Heart left ventricle (tissue), 16 donors: ENCODE measurements at regions not wholly inside any gene's neighbourhood (a gene's known extent, or its start where the extent isn't known, plus 50 kb on each side); places are given as distances from the start of the nearest gene placed in this dataset.

Experiments used
- ATAC-seq, 4 donors: fragments of 200-7000 bp; cut with Tn5 transposase; one replicate each; pipeline ENCODE4 v1.9.1; 2020 to 2022; ENCODE audit warnings: moderate library complexity in 4 of 4, mild to moderate bottlenecking in 3 of 4, moderate number of reproducible peaks in 1 of 4
- DNase-seq, 5 donors: peaks; one replicate each; pipeline ENCODE4 v3.0.0-alpha.2; 2020
- H3K27ac ChIP-seq, 12 donors: fragments of 200-600 bp; sonication (generic) in 4 of 12; one replicate each; pipeline versions ENCODE4 v1.5.0 to v1.8.0; 2016 to 2022; ENCODE audit warnings: mild to moderate bottlenecking in 2 of 12
- H3K27me3 ChIP-seq, 9 donors: fragments of 200-600 bp; sonication (generic) in 2 of 9; one replicate each; pipeline versions ENCODE4 v1.5.1 to v1.8.0; 2016 to 2022; ENCODE audit warnings: mild to moderate bottlenecking in 3 of 9
- H3K36me3 ChIP-seq, 9 donors: fragments of 200-600 bp; sonication (generic) in 2 of 9; one replicate each; pipeline versions ENCODE4 v1.5.0 to v1.8.0; 2018 to 2022; ENCODE audit warnings: mild to moderate bottlenecking in 2 of 9
- H3K4me1 ChIP-seq, 12 donors: fragments of 200-600 bp; sonication (generic) in 4 of 12; one replicate each; pipeline versions ENCODE4 v1.5.0 to v1.8.0; 2016 to 2022; ENCODE audit warnings: mild to moderate bottlenecking in 3 of 12
- H3K4me3 ChIP-seq, 12 donors: fragments of 200-600 bp; sonication (generic) in 4 of 12; one replicate each; pipeline versions ENCODE4 v1.5.0 to v1.8.0; 2017 to 2022; ENCODE audit warnings: mild to moderate bottlenecking in 9 of 12, moderate library complexity in 4 of 12
- H3K9me3 ChIP-seq, 12 donors: fragments of 200-600 bp; sonication (generic) in 4 of 12; one replicate each; pipeline versions ENCODE4 v1.5.0 to v1.8.0; 2016 to 2022; ENCODE audit warnings: mild to moderate bottlenecking in 1 of 12
- POLR2A ChIP-seq, 2 donors: fragments of 450-650 bp; IDR thresholded peaks; one replicate each; pipeline ENCODE4 v1.6.1; 2017; ENCODE audit warnings: antibody characterized with exemption in 2 of 2, mild to moderate bottlenecking in 2 of 2, moderate library complexity in 2 of 2
- WGBS, 4 donors: extraction: QIAGEN DNeasy Blood & Tissue Kit in 2 of 4; methylation state at CpG; one replicate each; pipeline versions ENCODE4 v1.1.5 to v1.1.7; 2013 to 2018; 5-methylcytosine and 5-hydroxymethylcytosine counted together
- intact Hi-C, 10 donors: fragments of 100-400 bp; cut with DNase I; formaldehyde crosslinking; loops; one replicate each; pipeline versions ENCODE4 v1.11.1 to v1.14.2; 2022
- TF ChIP-seq, protein P1 (sequence below), 12 donors: fragments of 200-600 bp; sonication (generic) in 4 of 12; IDR thresholded peaks; one replicate each; pipeline versions ENCODE4 v1.5.0 to v1.8.0; 2018 to 2022; ENCODE audit warnings: antibody characterized with exemption in 12 of 12, mild to moderate bottlenecking in 5 of 12
- donor health status: ischemic (EF 13 %, LVEDD 7.1; RV severe dilation, severe dysfunction).
- donor health status: healthy with polysubstance abuse.
- donor health status: DM: no; HTN: yes; CAD: no.
- donor health status: DM: no; HTN: no; CAD: no.
- donor health status: ischemic (EF 25% LVEDD 6.9; RV normal size, moderate dysfunction).
- donor health status: ischemic (EF 25% LVEDD 5.7; RV mildly dilated, moderate dysfunction).
- donor health status: healthy.
- donor health status: DM: yes; HTN: yes; CAD: no.
- donor health status: ischemic (EF 35%, LVEDD 5.7; RV mildly dilated, moderate dysfunction).
- donor health status: nonischemic (EF 11% LVEDD 7.7; RV severe dilation, severe dysfunction).
- donor health status: DM: yes; HTN: yes; CAD: no.
- donor health status: PGD.
- donor health status: ischemic (EF 29% LVEDD 5.4; RV normal size, mild dysfunction).
- donor health status: nonischemic (EF 23%, LVEDD 6.1; RV moderate dilation, normal function).

DNA sequence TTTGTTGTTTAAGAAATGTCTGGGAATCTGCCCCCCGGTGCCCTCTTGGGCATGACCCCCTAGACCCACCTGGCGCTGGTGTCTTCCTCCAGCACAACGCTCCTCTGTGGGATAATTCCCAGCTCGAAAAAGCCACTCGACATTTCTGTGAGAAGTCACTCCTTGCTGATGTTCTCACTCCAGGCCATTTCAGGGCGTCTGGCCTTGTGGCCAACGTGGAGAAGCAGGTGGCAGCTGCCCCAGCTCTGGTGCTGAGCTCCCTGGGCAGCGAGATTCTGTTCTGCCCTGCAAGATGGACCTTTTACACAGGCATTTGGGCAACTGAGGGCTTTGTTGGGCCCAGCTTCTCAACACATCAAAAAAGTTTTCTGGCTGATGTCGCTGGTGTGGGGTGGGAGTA, 147.7 kb upstream of the WNT4 start:
- DNase-seq (no peak), ATAC-seq (no peak)
- peaks cover 0 to 8% (median 0%) of the 10 kb centered on the region in 12 donors for H3K9me3 ChIP-seq
- H3K36me3 ChIP-seq = no peaks in the 10 kb centered on the region
- peaks cover 0 to 14% (median 5%) of the 10 kb centered on the region in 9 donors for H3K27me3 ChIP-seq
- no peaks in the 10 kb centered on the region for H3K4me1 ChIP-seq
- TF ChIP-seq, protein P1, sequence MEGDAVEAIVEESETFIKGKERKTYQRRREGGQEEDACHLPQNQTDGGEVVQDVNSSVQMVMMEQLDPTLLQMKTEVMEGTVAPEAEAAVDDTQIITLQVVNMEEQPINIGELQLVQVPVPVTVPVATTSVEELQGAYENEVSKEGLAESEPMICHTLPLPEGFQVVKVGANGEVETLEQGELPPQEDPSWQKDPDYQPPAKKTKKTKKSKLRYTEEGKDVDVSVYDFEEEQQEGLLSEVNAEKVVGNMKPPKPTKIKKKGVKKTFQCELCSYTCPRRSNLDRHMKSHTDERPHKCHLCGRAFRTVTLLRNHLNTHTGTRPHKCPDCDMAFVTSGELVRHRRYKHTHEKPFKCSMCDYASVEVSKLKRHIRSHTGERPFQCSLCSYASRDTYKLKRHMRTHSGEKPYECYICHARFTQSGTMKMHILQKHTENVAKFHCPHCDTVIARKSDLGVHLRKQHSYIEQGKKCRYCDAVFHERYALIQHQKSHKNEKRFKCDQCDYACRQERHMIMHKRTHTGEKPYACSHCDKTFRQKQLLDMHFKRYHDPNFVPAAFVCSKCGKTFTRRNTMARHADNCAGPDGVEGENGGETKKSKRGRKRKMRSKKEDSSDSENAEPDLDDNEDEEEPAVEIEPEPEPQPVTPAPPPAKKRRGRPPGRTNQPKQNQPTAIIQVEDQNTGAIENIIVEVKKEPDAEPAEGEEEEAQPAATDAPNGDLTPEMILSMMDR (IDR thresholded peaks at IDR 0.05) = no peak
- no peak for TF ChIP-seq POLR2A (IDR thresholded peaks at IDR 0.05)
- H3K27ac ChIP-seq = no peak overlapping the region
- H3K4me3 ChIP-seq = no peak overlapping the region
- intact Hi-C loops = no loop called here
- WGBS, 4 donors = 83 to 86% (median 84%) methylated on average over 9 of the region's 9 CpGs

DNA sequence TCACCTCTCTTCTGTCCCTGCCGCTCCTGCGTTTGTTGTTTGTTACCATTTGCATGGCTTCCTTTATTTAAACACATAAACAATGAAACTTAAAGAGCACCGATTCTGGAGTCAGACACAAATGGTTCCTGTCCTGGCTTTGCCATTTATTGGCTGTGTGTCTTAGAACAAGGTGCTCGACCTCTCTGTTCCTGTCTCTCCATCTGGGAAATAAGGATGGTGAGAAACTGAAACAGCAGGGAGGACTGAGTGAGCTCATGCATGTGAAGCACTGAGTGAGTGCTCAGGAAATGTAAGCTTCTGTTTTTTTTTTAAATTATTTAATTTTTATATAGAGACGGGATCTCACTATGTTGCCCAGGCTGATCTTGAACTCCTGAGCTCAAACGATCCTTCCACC, 148.2 kb upstream of the WNT4 start:
- H3K36me3 ChIP-seq = no peaks in the 10 kb centered on the region
- intact Hi-C loops = no loop called here
- ATAC-seq (no peak), DNase-seq (no peak)
- H3K27me3 ChIP-seq = peaks cover 0 to 18% (median 5%) of the 10 kb centered on the region in 9 donors
- 66 to 79% (median 68%) methylated on average over 6 of the region's 6 CpGs for WGBS, 4 donors
- no peak for TF ChIP-seq POLR2A (IDR thresholded peaks at IDR 0.05)
- TF ChIP-seq, protein P1 (IDR thresholded peaks at IDR 0.05) = no peak
- peaks cover 0 to 8% (median 0%) of the 10 kb centered on the region in 12 donors for H3K9me3 ChIP-seq
- no peak overlapping the region for H3K4me3 ChIP-seq
- H3K27ac ChIP-seq = no peak overlapping the region
- no peaks in the 10 kb centered on the region for H3K4me1 ChIP-seq

DNA sequence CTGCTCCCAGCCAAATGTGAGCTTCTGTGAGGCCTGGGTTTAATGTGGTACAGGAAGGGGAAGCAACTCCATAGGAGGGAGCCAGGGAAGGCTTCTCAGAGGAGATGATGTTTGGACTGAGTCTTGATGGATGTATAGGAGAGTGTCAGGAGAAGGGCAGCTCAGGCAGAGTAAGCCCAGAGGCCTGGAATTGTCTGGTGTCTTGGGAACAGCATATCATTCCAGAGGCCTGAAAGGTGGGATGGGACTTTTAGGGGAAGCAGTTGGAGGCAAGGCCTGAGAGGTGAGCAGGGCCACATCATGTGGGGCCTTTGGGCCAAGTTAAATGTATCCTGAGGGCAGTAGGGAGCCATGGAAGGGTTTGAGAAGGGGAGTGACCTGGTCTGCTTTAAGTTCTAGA, 148.6 kb upstream of the WNT4 start:
- DNase-seq (no peak), ATAC-seq (no peak)
- H3K4me1 ChIP-seq = no peaks in the 10 kb centered on the region
- no peak overlapping the region for H3K27ac ChIP-seq
- no peaks in the 10 kb centered on the region for H3K36me3 ChIP-seq
- peaks cover 0 to 22% (median 7%) of the 10 kb centered on the region in 9 donors for H3K27me3 ChIP-seq
- no peak overlapping the region for H3K4me3 ChIP-seq
- intact Hi-C loops = no loop called here
- no peak for TF ChIP-seq POLR2A (IDR thresholded peaks at IDR 0.05)
- TF ChIP-seq, protein P1 (IDR thresholded peaks at IDR 0.05) = no peak
- H3K9me3 ChIP-seq = peaks cover 0 to 8% (median 0%) of the 10 kb centered on the region in 12 donors

DNA sequence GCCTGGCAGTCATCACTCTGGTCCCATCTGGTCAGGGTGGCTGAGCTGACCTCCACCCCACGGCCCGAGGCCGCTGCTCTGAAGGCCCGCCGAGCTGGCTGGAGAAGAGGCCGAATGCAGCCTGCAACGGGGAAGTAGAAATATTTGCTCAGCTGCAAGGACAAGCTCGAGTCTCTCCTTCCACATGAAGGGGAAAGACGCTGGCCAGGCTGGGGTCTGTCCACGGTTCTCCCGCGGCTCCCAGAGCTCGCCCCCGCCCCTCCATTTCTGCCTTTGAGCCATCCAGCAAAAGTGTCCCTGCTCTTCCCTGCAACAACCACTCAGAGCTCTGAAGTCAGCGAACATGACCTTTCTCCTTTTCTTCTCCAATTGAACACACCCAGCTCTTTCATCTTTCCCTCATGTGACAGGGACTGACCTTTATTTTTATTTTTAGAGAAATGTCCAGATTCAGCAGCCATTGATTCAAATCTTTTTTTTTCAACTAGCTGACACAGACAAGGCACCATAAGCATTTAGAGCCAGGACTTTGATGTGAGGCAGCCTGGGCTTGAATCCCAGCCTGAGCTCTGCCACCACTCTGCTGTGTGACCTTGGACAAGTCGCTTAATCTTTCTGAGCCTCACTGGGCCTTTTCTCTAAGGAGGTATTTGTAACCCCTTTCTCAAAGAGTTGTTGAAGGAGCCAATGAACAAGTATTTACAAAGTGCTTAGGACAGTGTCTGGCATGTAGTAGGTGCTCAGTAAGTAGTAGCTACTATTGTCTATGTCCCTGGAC, 149.3 kb upstream of the WNT4 start:
- DNase-seq = no peak
- intact Hi-C loops = no loop called here
- Histone ChIP-seq H3K27me3 (peaks cover 0 to 28% (median 8%) of the 10 kb centered on the region in 9 donors), H3K9me3 (peaks cover 0 to 8% (median 0%) of the 10 kb centered on the region in 12 donors), H3K4me3 (no peak overlapping the region), H3K4me1 (no peaks in the 10 kb centered on the region), H3K36me3 (no peaks in the 10 kb centered on the region), H3K27ac (no peak overlapping the region)
- WGBS, 4 donors = 55 to 65% (median 63%) methylated on average over 12 to 16 of the region's 16 CpGs
- no peak for ATAC-seq
- TF ChIP-seq POLR2A (IDR thresholded peaks at IDR 0.05) = no peak
- TF ChIP-seq, protein P1 (IDR thresholded peaks at IDR 0.05) = no peak
